ENCODE measurements at regions not wholly inside any gene's neighbourhood (a gene's known extent, or its start where the extent isn't known, plus 50 kb on each side); places are given as distances from the start of the nearest gene placed in this dataset.

- TF ChIP-seq POLR2AphosphoS5 (IDR thresholded peaks at IDR 0.05; ENCODE audit: low read depth) (no peak), EZH2 (IDR thresholded peaks at IDR 0.05; ENCODE audit: low read depth, unreplicated experiment) (no peak), ETS1 (IDR thresholded peaks at IDR 0.05) (no peak), EZH2phosphoT487 (IDR thresholded peaks at IDR 0.05; ENCODE audit: unreplicated experiment) (no peak), ZNF114 (CRISPR knock-in tag; IDR thresholded peaks at IDR 0.05) (no peak)
- TF ChIP-seq, protein P1, sequence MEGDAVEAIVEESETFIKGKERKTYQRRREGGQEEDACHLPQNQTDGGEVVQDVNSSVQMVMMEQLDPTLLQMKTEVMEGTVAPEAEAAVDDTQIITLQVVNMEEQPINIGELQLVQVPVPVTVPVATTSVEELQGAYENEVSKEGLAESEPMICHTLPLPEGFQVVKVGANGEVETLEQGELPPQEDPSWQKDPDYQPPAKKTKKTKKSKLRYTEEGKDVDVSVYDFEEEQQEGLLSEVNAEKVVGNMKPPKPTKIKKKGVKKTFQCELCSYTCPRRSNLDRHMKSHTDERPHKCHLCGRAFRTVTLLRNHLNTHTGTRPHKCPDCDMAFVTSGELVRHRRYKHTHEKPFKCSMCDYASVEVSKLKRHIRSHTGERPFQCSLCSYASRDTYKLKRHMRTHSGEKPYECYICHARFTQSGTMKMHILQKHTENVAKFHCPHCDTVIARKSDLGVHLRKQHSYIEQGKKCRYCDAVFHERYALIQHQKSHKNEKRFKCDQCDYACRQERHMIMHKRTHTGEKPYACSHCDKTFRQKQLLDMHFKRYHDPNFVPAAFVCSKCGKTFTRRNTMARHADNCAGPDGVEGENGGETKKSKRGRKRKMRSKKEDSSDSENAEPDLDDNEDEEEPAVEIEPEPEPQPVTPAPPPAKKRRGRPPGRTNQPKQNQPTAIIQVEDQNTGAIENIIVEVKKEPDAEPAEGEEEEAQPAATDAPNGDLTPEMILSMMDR (conservative IDR thresholded peaks at IDR 0.05; ENCODE audit: low read depth in 2 of 2): no peak
- TF ChIP-seq, protein P2, sequence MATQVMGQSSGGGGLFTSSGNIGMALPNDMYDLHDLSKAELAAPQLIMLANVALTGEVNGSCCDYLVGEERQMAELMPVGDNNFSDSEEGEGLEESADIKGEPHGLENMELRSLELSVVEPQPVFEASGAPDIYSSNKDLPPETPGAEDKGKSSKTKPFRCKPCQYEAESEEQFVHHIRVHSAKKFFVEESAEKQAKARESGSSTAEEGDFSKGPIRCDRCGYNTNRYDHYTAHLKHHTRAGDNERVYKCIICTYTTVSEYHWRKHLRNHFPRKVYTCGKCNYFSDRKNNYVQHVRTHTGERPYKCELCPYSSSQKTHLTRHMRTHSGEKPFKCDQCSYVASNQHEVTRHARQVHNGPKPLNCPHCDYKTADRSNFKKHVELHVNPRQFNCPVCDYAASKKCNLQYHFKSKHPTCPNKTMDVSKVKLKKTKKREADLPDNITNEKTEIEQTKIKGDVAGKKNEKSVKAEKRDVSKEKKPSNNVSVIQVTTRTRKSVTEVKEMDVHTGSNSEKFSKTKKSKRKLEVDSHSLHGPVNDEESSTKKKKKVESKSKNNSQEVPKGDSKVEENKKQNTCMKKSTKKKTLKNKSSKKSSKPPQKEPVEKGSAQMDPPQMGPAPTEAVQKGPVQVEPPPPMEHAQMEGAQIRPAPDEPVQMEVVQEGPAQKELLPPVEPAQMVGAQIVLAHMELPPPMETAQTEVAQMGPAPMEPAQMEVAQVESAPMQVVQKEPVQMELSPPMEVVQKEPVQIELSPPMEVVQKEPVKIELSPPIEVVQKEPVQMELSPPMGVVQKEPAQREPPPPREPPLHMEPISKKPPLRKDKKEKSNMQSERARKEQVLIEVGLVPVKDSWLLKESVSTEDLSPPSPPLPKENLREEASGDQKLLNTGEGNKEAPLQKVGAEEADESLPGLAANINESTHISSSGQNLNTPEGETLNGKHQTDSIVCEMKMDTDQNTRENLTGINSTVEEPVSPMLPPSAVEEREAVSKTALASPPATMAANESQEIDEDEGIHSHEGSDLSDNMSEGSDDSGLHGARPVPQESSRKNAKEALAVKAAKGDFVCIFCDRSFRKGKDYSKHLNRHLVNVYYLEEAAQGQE (IDR thresholded peaks at IDR 0.05; ENCODE audit: unreplicated experiment): no peak
Observed at GRCh38 chr16:74031551-74031950, 265.1 kb upstream of the PSMD7 start.
